K562 (cell line): ENCODE measurements at regions not wholly inside any gene's neighbourhood (a gene's known extent, or its start where the extent isn't known, plus 50 kb on each side); places are given as distances from the start of the nearest gene placed in this dataset.

Experiments
- E2F8 ChIP-seq: fragments of 450-650 bp; IDR thresholded peaks from 2 replicates; pipeline ENCODE4 v1.7.1; 2018; ENCODE audit warnings: mild to moderate bottlenecking, low read depth; ENCODE audit not compliant: partially characterized antibody
- E4F1 ChIP-seq: fragments of 250-450 bp; sonication (Bioruptor Pico); IDR thresholded peaks from 2 replicates; pipeline ENCODE4 v1.5.0; 2021; ENCODE audit warnings: mild to moderate bottlenecking, borderline replicate concordance
- FOXA1 ChIP-seq: fragments of 450-650 bp; IDR thresholded peaks from 2 replicates; pipeline ENCODE4 v1.6.1; 2016; ENCODE audit warnings: mild to moderate bottlenecking, borderline replicate concordance
- FOXP1 ChIP-seq: sonication (generic); formaldehyde crosslinking; IDR thresholded peaks from 2 replicates; pipeline ENCODE4 v1.8.0; 2022; ENCODE audit warnings: mild to moderate bottlenecking, missing genetic modification reagents
- HSF4 ChIP-seq: fragments of 250-450 bp; sonication (Bioruptor Pico); IDR thresholded peaks from 2 replicates; pipeline ENCODE4 v2.1.2; 2022; ENCODE audit warnings: mild to moderate bottlenecking, moderate library complexity, borderline replicate concordance
- MYNN ChIP-seq, 2 experiments: sonication (generic); formaldehyde crosslinking in 1 of 2; IDR thresholded peaks; 2 replicates each; pipeline versions ENCODE4 v1.5.0 to v1.6.1; 2016 to 2020; ENCODE audit warnings: antibody characterized with exemption in 1 of 2, missing genetic modification reagents in 1 of 2
- NONO ChIP-seq, 2 experiments: fragments of 200-400 bp in 1 of 2; fragments of 450-650 bp in 1 of 2; formaldehyde crosslinking in 1 of 2; IDR thresholded peaks; 2 replicates each; pipeline ENCODE4 v1.6.1; 2017; ENCODE audit warnings: low read depth in 2 of 2, mild to moderate bottlenecking in 2 of 2, moderate library complexity in 2 of 2, low read length in 1 of 2
- NR2C1 ChIP-seq, 2 experiments: fragments of 450-650 bp; IDR thresholded peaks; 2 replicates each; pipeline ENCODE4 v1.6.1; 2017; ENCODE audit warnings: mild to moderate bottlenecking in 2 of 2, antibody characterized with exemption in 1 of 2, inconsistent platforms in 1 of 2, missing compliant biosample characterization in 1 of 2, missing genetic modification characterization in 1 of 2
- SRF ChIP-seq, 2 experiments: fragments of 250-450, 450-650 bp in 1 of 2; sonication (Bioruptor Pico) in 1 of 2; sonication (generic) in 1 of 2; formaldehyde crosslinking; IDR thresholded peaks; 2 replicates each; pipeline versions ENCODE4 v1.5.0 to v1.5.1; 2020 to 2022; ENCODE audit warnings: mild to moderate bottlenecking in 1 of 2, missing genetic modification reagents in 1 of 2
- UBTF ChIP-seq, 2 experiments: IDR thresholded peaks; 2 replicates each; pipeline ENCODE4 v1.6.1; 2012; ENCODE audit warnings: improper control_type of control experiment in 2 of 2, low read depth in 2 of 2, low read length in 2 of 2, borderline replicate concordance in 1 of 2
- XRCC4 ChIP-seq: IDR thresholded peaks from one replicate; pipeline ENCODE4 v1.6.1; 2011; ENCODE audit not compliant: insufficient read depth, insufficient read length; ENCODE audit errors: extremely low read depth
- ZBTB2 ChIP-seq: fragments of 450-650 bp; IDR thresholded peaks from 2 replicates; pipeline ENCODE4 v1.6.1; 2016; ENCODE audit warnings: antibody characterized with exemption
- ZNF280A ChIP-seq: fragments of 450-650 bp; IDR thresholded peaks from 2 replicates; pipeline ENCODE4 v1.6.1; 2018; ENCODE audit warnings: mild to moderate bottlenecking, low read depth; ENCODE audit not compliant: partially characterized antibody

GRCh38 chr10:75294866-75295701 is 59.3 kb upstream of the COMTD1 start (continued):
- TF ChIP-seq XRCC4 = no peak
- TF ChIP-seq MYNN (IDR thresholded peaks at IDR 0.05) = no peak
- no peak for TF ChIP-seq MYNN (CRISPR knock-in tag; IDR thresholded peaks at IDR 0.05)
- 0 out of 4 replicates have a peak, but pooled peaks of 1 of the 2 experiments have one; percentile 34 for TF ChIP-seq SRF (CRISPR knock-in tag; IDR thresholded peaks at IDR 0.05)
- no peak for TF ChIP-seq E4F1
- no peak for TF ChIP-seq E2F8
- TF ChIP-seq FOXP1 (CRISPR knock-in tag) = no peak
- peak; percentile 18 to 82; a peak in 3 of 4 replicates for TF ChIP-seq UBTF (IDR thresholded peaks at IDR 0.05; ENCODE audit: borderline replicate concordance in 1 of 2, low read depth in 2 of 2, low read length in 2 of 2)
- TF ChIP-seq FOXA1 = no peak
- TF ChIP-seq NONO (IDR thresholded peaks at IDR 0.05; ENCODE audit: low read depth in 2 of 2, low read length in 1 of 2) = 0 out of 4 replicates have a peak, but pooled peaks of 1 of the 2 experiments have one; percentile 79
- no peak for TF ChIP-seq HSF4 (CRISPR knock-in tag)
- no peak for TF ChIP-seq ZNF280A
- TF ChIP-seq NR2C1 (IDR thresholded peaks at IDR 0.05) = no peak
- no peak for TF ChIP-seq NR2C1 (tag; IDR thresholded peaks at IDR 0.05)
- TF ChIP-seq ZBTB2 = no peak
